ENCODE measurements at regions not wholly inside any gene's neighbourhood (a gene's known extent, or its start where the extent isn't known, plus 50 kb on each side); places are given as distances from the start of the nearest gene placed in this dataset.

GRCh38 chr3:177287231-177287630 is 89.9 kb upstream of the TBL1XR1 start:
- Histone ChIP-seq H3K9ac (ENCODE audit: insufficient read depth, low read depth, low read length) (no peak overlapping the region), H3K27me3 (ENCODE audit: control insufficient read depth in 1 of 2, insufficient read depth in 2 of 2, low read length in 2 of 2) (no peaks in the 10 kb centered on the region), H4K20me1 (ENCODE audit: insufficient read depth, low read length) (no peaks in the 10 kb centered on the region), H3K4me1 (ENCODE audit: insufficient read depth, low read length) (peaks cover 44% of the 10 kb centered on the region), H3K79me2 (ENCODE audit: insufficient read depth, low read length) (no peaks in the 10 kb centered on the region), H3K9me3 (ENCODE audit: low read length) (no peaks in the 10 kb centered on the region), H3K27ac (ENCODE audit: extremely low read length, insufficient read depth, low read length) (no peak overlapping the region), H3K36me3 (replicated peaks in 1 of 2; ENCODE audit: control insufficient read depth in 1 of 2, insufficient read depth in 2 of 2, low read length in 2 of 2) (no peaks in the 10 kb centered on the region), H3K4me2 (ENCODE audit: low read depth, low read length) (no peak overlapping the region), H3K4me3 (replicated peaks in 1 of 3; ENCODE audit: insufficient read depth in 1 of 3, low read depth in 2 of 3, low read length in 3 of 3) (no peak overlapping the region), H2AFZ (ENCODE audit: low read length) (no peak overlapping the region)
- ChIA-PET POLR2A (no interaction called here), CTCF (ENCODE audit: low intra/inter-chr PET ratio, low total read pairs) (no interaction called here)
- ATAC-seq (no peak), FAIRE-seq (no peak), DNase-seq (ENCODE audit: low spot score) (no peak)
- no TSS peak for BruUV-seq (replicated peaks)
- intact Hi-C loops (cut with micrococcal nuclease; ENCODE audit: unreplicated experiment) (loop anchor here (5.0 kb wide), 1 partner anchor 90 kb away; the partner anchor contains the start of gene TBL1XR1), in situ Hi-C loops (cut with HindIII; ENCODE audit: extremely low pct_ligation_motif_present, low pct_unique_long_range_greater_than_20kb) (no loop called here)
- no peak for TF ChIP-seq TFDP2 (CRISPR knock-in tag; IDR thresholded peaks at IDR 0.05)
- TF ChIP-seq ATF7 (IDR thresholded peaks at IDR 0.05), result no peak
- no peak for TF ChIP-seq ATF7 (CRISPR knock-in tag; IDR thresholded peaks at IDR 0.05)
- TF ChIP-seq SKI (IDR thresholded peaks at IDR 0.05; ENCODE audit: partially characterized antibody), result no peak
- no peak for TF ChIP-seq TEAD3 (CRISPR knock-in tag; optimal IDR thresholded peaks at IDR 0.05; ENCODE audit: borderline replicate concordance)
- TF ChIP-seq ZBTB8A (CRISPR knock-in tag; IDR thresholded peaks at IDR 0.05; ENCODE audit: borderline replicate concordance, low read depth), result no peak
- no peak for TF ChIP-seq FOSL2 (CRISPR knock-in tag; IDR thresholded peaks at IDR 0.05)
- TF ChIP-seq ZNF761 (CRISPR knock-in tag; conservative IDR thresholded peaks at IDR 0.05), result no peak
- no peak for TF ChIP-seq ZNF33A (CRISPR knock-in tag; IDR thresholded peaks at IDR 0.05; ENCODE audit: borderline replicate concordance)
- no peak for TF ChIP-seq ZBTB3 (CRISPR knock-in tag; IDR thresholded peaks at IDR 0.05; ENCODE audit: borderline replicate concordance, low read depth)
- no peak for TF ChIP-seq EEA1 (CRISPR knock-in tag; IDR thresholded peaks at IDR 0.05; ENCODE audit: borderline replicate concordance)
- no peak for TF ChIP-seq NCOR1 (IDR thresholded peaks at IDR 0.05; ENCODE audit: borderline replicate concordance, low read length)
- TF ChIP-seq ZMYM3 (CRISPR knock-in tag; IDR thresholded peaks at IDR 0.05), result no peak
- TF ChIP-seq TBL1XR1 (IDR thresholded peaks at IDR 0.05; ENCODE audit: borderline replicate concordance, low read length, partially characterized antibody), result no peak
- TF ChIP-seq PATZ1 (CRISPR knock-in tag; IDR thresholded peaks at IDR 0.05), result no peak
- no peak for TF ChIP-seq PHF21A (CRISPR knock-in tag; IDR thresholded peaks at IDR 0.05)
- no peak for TF ChIP-seq ARNT (IDR thresholded peaks at IDR 0.05)
- no peak for TF ChIP-seq ZNF160 (CRISPR knock-in tag; IDR thresholded peaks at IDR 0.05)
- no peak for TF ChIP-seq ZNF34 (CRISPR knock-in tag; IDR thresholded peaks at IDR 0.05; ENCODE audit: borderline replicate concordance)
- WGBS (ENCODE audit: low lambda C conversion rate), result 76% methylated on average over 4 of the region's 4 CpGs
